Neural progenitor cell (in vitro differentiated cells): ENCODE measurements at regions not wholly inside any gene's neighbourhood (a gene's known extent, or its start where the extent isn't known, plus 50 kb on each side); places are given as distances from the start of the nearest gene placed in this dataset.

Experiments
- DNase-seq: peaks from one replicate; pipeline ENCODE4 v3.0.0-alpha.2; 2016; ENCODE audit warnings: low spot score
- H2AFZ ChIP-seq: fragments of 200-600 bp; sonication (generic); replicated peaks from 2 replicates; pipeline ENCODE4 v1.6.1; 2016; ENCODE audit warnings: antibody characterized with exemption
- H3F3A ChIP-seq: fragments of 200-600 bp; sonication (generic); 2 replicates; pipeline ENCODE4 v1.6.1; 2016; ENCODE audit warnings: antibody characterized with exemption, low read depth
- H3K27ac ChIP-seq: fragments of 200-600 bp; sonication (generic); 2 replicates; pipeline ENCODE4 v1.5.1; 2016; ENCODE audit warnings: mild to moderate bottlenecking
- H3K27me3 ChIP-seq: fragments of 200-600 bp; sonication (generic); 2 replicates; pipeline ENCODE4 v1.6.1; 2016; ENCODE audit warnings: mild to moderate bottlenecking, moderate library complexity
- H3K36me3 ChIP-seq: fragments of 200-600 bp; sonication (generic); 2 replicates; pipeline ENCODE4 v1.5.1; 2016
- H3K4me1 ChIP-seq: fragments of 200-600 bp; sonication (generic); 2 replicates; pipeline ENCODE4 v1.6.1; 2016; ENCODE audit warnings: mixed run types
- H3K4me2 ChIP-seq: fragments of 200-600 bp; sonication (generic); 2 replicates; pipeline ENCODE4 v1.6.1; 2016
- H3K4me3 ChIP-seq: fragments of 200-600 bp; sonication (generic); 2 replicates; pipeline ENCODE4 v1.5.1; 2016
- H3K79me2 ChIP-seq: fragments of 200-600 bp; sonication (generic); 2 replicates; pipeline ENCODE4 v1.6.1; 2016; ENCODE audit warnings: low read depth
- H3K9ac ChIP-seq: fragments of 200-600 bp; sonication (generic); 2 replicates; pipeline ENCODE4 v1.6.1; 2016
- H3K9me3 ChIP-seq: fragments of 200-600 bp; sonication (generic); 2 replicates; pipeline ENCODE4 v1.5.1; 2016; ENCODE audit warnings: low read depth
- H4K20me1 ChIP-seq: fragments of 200-600 bp; sonication (generic); 2 replicates; pipeline ENCODE4 v1.6.1; 2016; ENCODE audit warnings: low read depth
- H3K27ac Mint-ChIP-seq: 3 replicates; pipeline ENCODE4 v1.8.0; 2021; ENCODE audit warnings: mixed read lengths
- H3K27me3 Mint-ChIP-seq: 2 replicates; pipeline ENCODE4 v1.8.0; 2022; ENCODE audit warnings: low read depth, mild to moderate bottlenecking, inconsistent platforms, moderate library complexity, mixed read lengths; ENCODE audit not compliant: insufficient read depth
- H3K36me3 Mint-ChIP-seq: 3 replicates; pipeline ENCODE4 v1.8.0; 2021; ENCODE audit warnings: mixed read lengths
- H3K4me1 Mint-ChIP-seq: 3 replicates; pipeline ENCODE4 v1.8.0; 2021; ENCODE audit warnings: mixed read lengths
- H3K4me3 Mint-ChIP-seq: 3 replicates; pipeline ENCODE4 v1.8.0; 2021; ENCODE audit warnings: mild to moderate bottlenecking, moderate library complexity, mixed read lengths
- H3K9me3 Mint-ChIP-seq: 3 replicates; pipeline ENCODE4 v1.8.0; 2020; ENCODE audit warnings: mixed read lengths
- CTCF ChIP-seq: fragments of 200-600 bp; sonication (generic); IDR thresholded peaks from 2 replicates; pipeline ENCODE4 v1.5.1; 2017; ENCODE audit warnings: antibody characterized with exemption, mild to moderate bottlenecking
- EZH2 ChIP-seq: fragments of 200-600 bp; sonication (generic); IDR thresholded peaks from 2 replicates; pipeline ENCODE4 v1.6.1; 2017; ENCODE audit warnings: antibody characterized with exemption, mild to moderate bottlenecking, moderate library complexity
- EZH2phosphoT487 ChIP-seq: fragments of 200-600 bp; sonication (generic); IDR thresholded peaks from 2 replicates; pipeline ENCODE4 v1.6.1; 2017; ENCODE audit warnings: antibody characterized with exemption

GRCh38 chr4:41429280-41429669 lies 108.7 kb upstream of the LIMCH1 start:
- Histone ChIP-seq H3K27ac (peak overlapping the region; percentile 18), H3K4me2 (no peak overlapping the region), H4K20me1 (no peaks in the 10 kb centered on the region), H3F3A (peaks cover 27% of the 10 kb centered on the region), H3K36me3 (no peaks in the 10 kb centered on the region), H3K9ac (no peak overlapping the region), H3K79me2 (no peaks in the 10 kb centered on the region), H3K9me3 (no peaks in the 10 kb centered on the region), H2AFZ (peak overlapping the region; percentile 70), H3K4me1 (peaks cover 57% of the 10 kb centered on the region), H3K27me3 (no peaks in the 10 kb centered on the region), H3K4me3 (no peak overlapping the region)
- H3K36me3 Mint-ChIP-seq: peaks cover 3% of the 10 kb centered on the region
- peaks cover 49% of the 10 kb centered on the region for H3K4me1 Mint-ChIP-seq
- H3K4me3 Mint-ChIP-seq: no peak overlapping the region
- H3K27ac Mint-ChIP-seq: no peak overlapping the region
- no peak for DNase-seq
- peaks cover 12% of the 10 kb centered on the region for H3K9me3 Mint-ChIP-seq
- H3K27me3 Mint-ChIP-seq: peaks cover 6% of the 10 kb centered on the region
- TF ChIP-seq EZH2 (no peak), CTCF (no peak), EZH2phosphoT487 (no peak)

GRCh38 chr4:41430792-41431191 lies 107.2 kb upstream of the LIMCH1 start:
- H3K27me3 ChIP-seq: no peaks in the 10 kb centered on the region
- no peaks in the 10 kb centered on the region for H3K36me3 Mint-ChIP-seq
- no peak overlapping the region for H3K9ac ChIP-seq
- H3K27me3 Mint-ChIP-seq: peaks cover 6% of the 10 kb centered on the region
- peaks cover 57% of the 10 kb centered on the region for H3K4me1 ChIP-seq
- H3K4me1 Mint-ChIP-seq: peaks cover 49% of the 10 kb centered on the region
- no peaks in the 10 kb centered on the region for H4K20me1 ChIP-seq
- TF ChIP-seq EZH2: no peak
- TF ChIP-seq EZH2phosphoT487: no peak
- TF ChIP-seq CTCF: no peak
- no peak overlapping the region for H3K4me3 ChIP-seq
- DNase-seq: no peak
- no peaks in the 10 kb centered on the region for H3K36me3 ChIP-seq
- H3K9me3 ChIP-seq: no peaks in the 10 kb centered on the region
- peaks cover 27% of the 10 kb centered on the region for H3F3A ChIP-seq
- no peak overlapping the region for H3K4me2 ChIP-seq
- H3K27ac Mint-ChIP-seq: peak overlapping the region; percentile 39
- H3K9me3 Mint-ChIP-seq: peaks cover 14% of the 10 kb centered on the region
- no peaks in the 10 kb centered on the region for H3K79me2 ChIP-seq
- no peak overlapping the region for H3K4me3 Mint-ChIP-seq
- H2AFZ ChIP-seq: no peak overlapping the region
- no peak overlapping the region for H3K27ac ChIP-seq

- Histone ChIP-seq H3K79me2 (no peaks in the 10 kb centered on the region), H3K9ac (no peak overlapping the region), H3K9me3 (no peaks in the 10 kb centered on the region), H3K4me2 (no peak overlapping the region), H3K4me3 (no peak overlapping the region), H4K20me1 (no peaks in the 10 kb centered on the region), H3K27me3 (no peaks in the 10 kb centered on the region), H3K27ac (no peak overlapping the region), H3K4me1 (peaks cover 57% of the 10 kb centered on the region), H3F3A (peaks cover 27% of the 10 kb centered on the region), H3K36me3 (no peaks in the 10 kb centered on the region), H2AFZ (no peak overlapping the region)
- Mint-ChIP-seq H3K27me3 (peaks cover 4% of the 10 kb centered on the region), H3K27ac (peak overlapping the region; percentile 39), H3K36me3 (no peaks in the 10 kb centered on the region), H3K4me3 (no peak overlapping the region), H3K4me1 (peaks cover 52% of the 10 kb centered on the region), H3K9me3 (peaks cover 14% of the 10 kb centered on the region)
- no peak for DNase-seq
- TF ChIP-seq EZH2: no peak
Measured at GRCh38 chr4:41431276-41431675, 106.7 kb upstream of the LIMCH1 start.

- peak overlapping the region; percentile 42 for H3K4me2 ChIP-seq
Measured at GRCh38 chr4:41432219-41432618, 105.7 kb upstream of the LIMCH1 start.

More at GRCh38 chr4:41432219-41432618, 105.7 kb upstream of the LIMCH1 start:
- Histone ChIP-seq H3K9me3 (no peaks in the 10 kb centered on the region), H3K4me1 (peaks cover 65% of the 10 kb centered on the region), H3K4me3 (no peak overlapping the region), H3K9ac (no peak overlapping the region), H3K36me3 (no peaks in the 10 kb centered on the region), H3K27me3 (no peaks in the 10 kb centered on the region), H3K27ac (peak overlapping the region; percentile 82), H3F3A (peaks cover 27% of the 10 kb centered on the region), H3K79me2 (no peaks in the 10 kb centered on the region), H2AFZ (peak overlapping the region; percentile 63), H4K20me1 (no peaks in the 10 kb centered on the region)
- Mint-ChIP-seq H3K4me1 (peaks cover 56% of the 10 kb centered on the region), H3K27ac (peak overlapping the region; percentile 98), H3K9me3 (peaks cover 14% of the 10 kb centered on the region), H3K27me3 (peaks cover 4% of the 10 kb centered on the region), H3K4me3 (no peak overlapping the region), H3K36me3 (no peaks in the 10 kb centered on the region)
- no peak for TF ChIP-seq EZH2phosphoT487
- TF ChIP-seq EZH2: no peak
- no peak for TF ChIP-seq CTCF
- DNase-seq: no peak
